KMS-11 (cell line): ENCODE measurements at regions not wholly inside any gene's neighbourhood (a gene's known extent, or its start where the extent isn't known, plus 50 kb on each side); places are given as distances from the start of the nearest gene placed in this dataset.

Source experiments
- H2AFZ ChIP-seq: fragments of 200-600 bp; sonication (generic); 2 replicates; pipeline ENCODE4 v1.6.1; 2016; ENCODE audit warnings: antibody characterized with exemption, mixed run types, low read depth
- H3K27ac ChIP-seq: fragments of 200-600 bp; sonication (generic); 2 replicates; pipeline ENCODE4 v1.6.1; 2016; ENCODE audit warnings: mild to moderate bottlenecking, mixed run types
- H3K27me3 ChIP-seq: fragments of 200-600 bp; sonication (generic); 2 replicates; pipeline ENCODE4 v1.6.1; 2017; ENCODE audit warnings: mild to moderate bottlenecking, low read depth, mixed run types, moderate library complexity; ENCODE audit not compliant: insufficient read depth
- H3K36me3 ChIP-seq: fragments of 200-600 bp; sonication (generic); 2 replicates; pipeline ENCODE4 v1.6.1; 2017; ENCODE audit warnings: mild to moderate bottlenecking, mixed run types; ENCODE audit not compliant: insufficient read depth
- H3K4me1 ChIP-seq: fragments of 200-600 bp; sonication (generic); 2 replicates; pipeline ENCODE4 v1.6.1; 2016; ENCODE audit warnings: mild to moderate bottlenecking, low read depth, mixed run types; ENCODE audit not compliant: poor library complexity, severe bottlenecking
- H3K4me2 ChIP-seq: fragments of 200-600 bp; sonication (generic); 2 replicates; pipeline ENCODE4 v1.7.0; 2016; ENCODE audit warnings: mild to moderate bottlenecking, mixed run types
- H3K4me3 ChIP-seq: fragments of 200-600 bp; sonication (generic); IDR thresholded peaks from 2 replicates; pipeline ENCODE4 v1.6.1; 2017; ENCODE audit warnings: low read depth, low read length, mixed read lengths; ENCODE audit not compliant: insufficient read depth
- H3K79me2 ChIP-seq: fragments of 200-600 bp; sonication (generic); 2 replicates; pipeline ENCODE4 v1.6.1; 2016; ENCODE audit warnings: low read depth, mixed run types; ENCODE audit not compliant: insufficient read depth
- H3K9ac ChIP-seq: fragments of 200-600 bp; sonication (generic); 2 replicates; pipeline ENCODE4 v1.6.1; 2016; ENCODE audit warnings: mild to moderate bottlenecking, mixed run types
- H4K20me1 ChIP-seq: fragments of 200-600 bp; sonication (generic); 2 replicates; pipeline ENCODE4 v1.6.1; 2016; ENCODE audit warnings: mild to moderate bottlenecking, mixed run types; ENCODE audit not compliant: insufficient read depth
- CTCF ChIP-seq: fragments of 200-600 bp; sonication (generic); conservative IDR thresholded peaks from 2 replicates; pipeline ENCODE4 v1.6.1; 2017; ENCODE audit warnings: low read depth, mild to moderate bottlenecking, antibody characterized with exemption, low read length, moderate library complexity, mixed read lengths

GRCh38 chr11:126123686-126124085, 61.0 kb upstream of the CDON start:
- TF ChIP-seq CTCF: no peak
- no peak overlapping the region for H2AFZ ChIP-seq
- H3K36me3 ChIP-seq: no peaks in the 10 kb centered on the region
- no peaks in the 10 kb centered on the region for H3K79me2 ChIP-seq
- H3K9ac ChIP-seq: no peak overlapping the region
- no peak overlapping the region for H3K4me2 ChIP-seq
- no peak overlapping the region for H3K27ac ChIP-seq
- H3K4me1 ChIP-seq: no peaks in the 10 kb centered on the region
- no peak overlapping the region for H3K4me3 ChIP-seq
- H3K27me3 ChIP-seq: no peaks in the 10 kb centered on the region
- H4K20me1 ChIP-seq: no peaks in the 10 kb centered on the region

GRCh38 chr11:126122863-126123262, 60.2 kb upstream of the CDON start:
- no peak overlapping the region for H3K9ac ChIP-seq
- H3K4me2 ChIP-seq: no peak overlapping the region
- H3K4me1 ChIP-seq: no peaks in the 10 kb centered on the region
- H3K79me2 ChIP-seq: no peaks in the 10 kb centered on the region
- no peaks in the 10 kb centered on the region for H3K36me3 ChIP-seq
- no peak for TF ChIP-seq CTCF
- no peak overlapping the region for H3K4me3 ChIP-seq
- H2AFZ ChIP-seq: no peak overlapping the region
- H3K27ac ChIP-seq: no peak overlapping the region
- H3K27me3 ChIP-seq: no peaks in the 10 kb centered on the region
- H4K20me1 ChIP-seq: no peaks in the 10 kb centered on the region

GRCh38 chr11:126121296-126121695, 58.6 kb upstream of the CDON start:
- no peak for TF ChIP-seq CTCF
- Histone ChIP-seq H3K79me2 (no peaks in the 10 kb centered on the region), H3K36me3 (no peaks in the 10 kb centered on the region), H4K20me1 (no peaks in the 10 kb centered on the region), H3K4me1 (peaks cover 11% of the 10 kb centered on the region), H3K4me2 (no peak overlapping the region), H3K4me3 (no peak overlapping the region), H3K27me3 (no peaks in the 10 kb centered on the region), H2AFZ (no peak overlapping the region), H3K9ac (no peak overlapping the region), H3K27ac (no peak overlapping the region)

GRCh38 chr11:126118806-126119205, 56.1 kb upstream of the CDON start:
- Histone ChIP-seq H3K9ac (no peak overlapping the region), H3K4me3 (no peak overlapping the region), H3K27me3 (no peaks in the 10 kb centered on the region), H2AFZ (no peak overlapping the region), H3K27ac (no peak overlapping the region), H3K4me2 (no peak overlapping the region), H3K36me3 (no peaks in the 10 kb centered on the region), H4K20me1 (no peaks in the 10 kb centered on the region), H3K4me1 (peaks cover 35% of the 10 kb centered on the region), H3K79me2 (no peaks in the 10 kb centered on the region)
- no peak for TF ChIP-seq CTCF
